Suprapubic skin (tissue), 4 donors: ENCODE measurements at regions not wholly inside any gene's neighbourhood (a gene's known extent, or its start where the extent isn't known, plus 50 kb on each side); places are given as distances from the start of the nearest gene placed in this dataset.

Source experiments
- DNase-seq, 2 donors: peaks; one replicate each; pipeline ENCODE4 v3.0.0-alpha.2; 2019; ENCODE audit warnings: low spot score in 2 of 2
- H3K27ac ChIP-seq: fragments of 200-600 bp; sonication (generic); one replicate; pipeline ENCODE4 v1.5.1; 2019
- H3K27me3 ChIP-seq: fragments of 200-600 bp; sonication (generic); one replicate; pipeline ENCODE4 v1.5.1; 2019
- H3K36me3 ChIP-seq: fragments of 200-600 bp; sonication (generic); one replicate; pipeline ENCODE4 v1.5.1; 2019
- H3K4me1 ChIP-seq: fragments of 200-600 bp; sonication (generic); one replicate; pipeline ENCODE4 v1.5.1; 2019
- H3K4me3 ChIP-seq: fragments of 200-600 bp; sonication (generic); one replicate; pipeline ENCODE4 v1.5.1; 2019; ENCODE audit warnings: mild to moderate bottlenecking
- H3K9me3 ChIP-seq: fragments of 200-600 bp; sonication (generic); one replicate; pipeline ENCODE4 v1.5.1; 2019
- EP300 ChIP-seq: sonication (generic); formaldehyde crosslinking; IDR thresholded peaks from one replicate; pipeline ENCODE4 v1.6.1; 2017; ENCODE audit warnings: antibody characterized with exemption
- POLR2A ChIP-seq, 2 donors: fragments of 450-650 bp; IDR thresholded peaks; one replicate each; pipeline ENCODE4 v1.6.1; 2017; ENCODE audit warnings: antibody characterized with exemption in 2 of 2, mild to moderate bottlenecking in 2 of 2, moderate library complexity in 2 of 2
- POLR2AphosphoS5 ChIP-seq, 3 donors: sonication (generic); formaldehyde crosslinking; IDR thresholded peaks; one replicate each; pipeline ENCODE4 v1.6.1; 2017; ENCODE audit warnings: antibody characterized with exemption in 3 of 3
- WGBS: methylation state at CpG from one replicate; pipeline ENCODE4 v1.1.5; 2018; 5-methylcytosine and 5-hydroxymethylcytosine counted together
- TF ChIP-seq, protein P1 (sequence below), 2 donors: fragments of 200-600 bp in 1 of 2; fragments of 450-650 bp in 1 of 2; sonication (generic) in 1 of 2; IDR thresholded peaks; one replicate each; pipeline ENCODE4 v1.5.1; 2016 to 2019; ENCODE audit warnings: antibody characterized with exemption in 2 of 2, mild to moderate bottlenecking in 1 of 2, moderate library complexity in 1 of 2

GRCh38 chr2:883260-883802 lies 67.3 kb upstream of the SNTG2 start:
- no peak for DNase-seq
- WGBS = 82% methylated on average over 14 of the region's 14 CpGs
- H3K4me1 ChIP-seq = no peaks in the 10 kb centered on the region
- H3K36me3 ChIP-seq = no peaks in the 10 kb centered on the region
- H3K4me3 ChIP-seq = no peak overlapping the region
- H3K9me3 ChIP-seq = no peaks in the 10 kb centered on the region
- TF ChIP-seq, protein P1, sequence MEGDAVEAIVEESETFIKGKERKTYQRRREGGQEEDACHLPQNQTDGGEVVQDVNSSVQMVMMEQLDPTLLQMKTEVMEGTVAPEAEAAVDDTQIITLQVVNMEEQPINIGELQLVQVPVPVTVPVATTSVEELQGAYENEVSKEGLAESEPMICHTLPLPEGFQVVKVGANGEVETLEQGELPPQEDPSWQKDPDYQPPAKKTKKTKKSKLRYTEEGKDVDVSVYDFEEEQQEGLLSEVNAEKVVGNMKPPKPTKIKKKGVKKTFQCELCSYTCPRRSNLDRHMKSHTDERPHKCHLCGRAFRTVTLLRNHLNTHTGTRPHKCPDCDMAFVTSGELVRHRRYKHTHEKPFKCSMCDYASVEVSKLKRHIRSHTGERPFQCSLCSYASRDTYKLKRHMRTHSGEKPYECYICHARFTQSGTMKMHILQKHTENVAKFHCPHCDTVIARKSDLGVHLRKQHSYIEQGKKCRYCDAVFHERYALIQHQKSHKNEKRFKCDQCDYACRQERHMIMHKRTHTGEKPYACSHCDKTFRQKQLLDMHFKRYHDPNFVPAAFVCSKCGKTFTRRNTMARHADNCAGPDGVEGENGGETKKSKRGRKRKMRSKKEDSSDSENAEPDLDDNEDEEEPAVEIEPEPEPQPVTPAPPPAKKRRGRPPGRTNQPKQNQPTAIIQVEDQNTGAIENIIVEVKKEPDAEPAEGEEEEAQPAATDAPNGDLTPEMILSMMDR (IDR thresholded peaks at IDR 0.05) = no peak
- H3K27ac ChIP-seq = no peak overlapping the region
- peaks cover 44% of the 10 kb centered on the region for H3K27me3 ChIP-seq

DNA sequence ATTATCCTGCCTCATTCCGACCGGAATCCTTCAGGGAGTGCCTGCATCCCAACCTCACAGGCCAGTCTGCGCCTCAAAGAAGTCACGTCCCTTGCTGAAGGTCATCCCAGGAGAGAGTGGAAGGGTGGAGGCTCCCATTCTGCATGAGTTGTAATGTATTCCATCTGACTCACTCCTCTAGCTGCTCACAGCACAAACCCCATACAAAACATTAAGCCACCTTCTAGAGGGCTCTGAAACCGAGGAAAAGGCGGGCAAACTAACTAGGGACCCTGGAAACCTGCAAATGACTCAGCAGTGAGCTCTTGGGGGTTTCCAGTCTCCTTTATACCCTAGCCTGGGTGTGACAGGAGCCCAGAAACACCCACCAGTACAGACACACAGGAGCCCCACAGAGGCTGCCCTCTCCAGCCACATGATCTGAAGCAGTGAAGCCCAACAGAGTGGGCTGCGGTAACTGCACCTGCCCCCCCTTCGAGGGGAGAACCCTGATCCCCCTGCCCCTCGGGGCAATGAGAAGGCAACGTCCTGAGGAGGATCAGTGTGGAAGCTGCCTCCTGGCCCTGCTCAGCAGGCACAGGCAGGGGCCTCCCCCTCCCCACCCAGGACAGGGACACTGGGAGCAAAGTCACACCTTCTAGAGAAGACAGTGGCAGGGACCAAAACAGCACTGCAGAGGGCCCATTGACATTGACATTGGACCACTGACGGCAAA lies 69.3 kb upstream of the SNTG2 start:
- peak in 1 of 2 donors; percentile 57 for DNase-seq
- Histone ChIP-seq H3K9me3 (no peaks in the 10 kb centered on the region), H3K36me3 (no peaks in the 10 kb centered on the region), H3K27me3 (peaks cover 43% of the 10 kb centered on the region), H3K27ac (no peak overlapping the region), H3K4me1 (no peaks in the 10 kb centered on the region), H3K4me3 (no peak overlapping the region)
- no peak for TF ChIP-seq POLR2AphosphoS5 (IDR thresholded peaks at IDR 0.05)
- no peak for TF ChIP-seq EP300
- TF ChIP-seq, protein P1 (IDR thresholded peaks at IDR 0.05) = no peak
- no peak for TF ChIP-seq POLR2A (IDR thresholded peaks at IDR 0.05)
- WGBS = 83% methylated on average over 6 of the region's 11 CpGs

- H3K36me3 ChIP-seq = no peaks in the 10 kb centered on the region
- WGBS = 90% methylated on average over 26 of the region's 29 CpGs
- TF ChIP-seq POLR2AphosphoS5 (IDR thresholded peaks at IDR 0.05) = no peak
- TF ChIP-seq, protein P1 (IDR thresholded peaks at IDR 0.05) = no peak
- no peak for TF ChIP-seq EP300
- TF ChIP-seq POLR2A (IDR thresholded peaks at IDR 0.05) = no peak
- no peaks in the 10 kb centered on the region for H3K9me3 ChIP-seq
- no peaks in the 10 kb centered on the region for H3K4me1 ChIP-seq
- no peak overlapping the region for H3K4me3 ChIP-seq
- DNase-seq = peak in 1 of 2 donors; percentile 65
- H3K27me3 ChIP-seq = peaks cover 36% of the 10 kb centered on the region
- no peak overlapping the region for H3K27ac ChIP-seq
These were observed 70.3 kb upstream of the SNTG2 start for GRCh38 chr2:880201-880970.

DNA sequence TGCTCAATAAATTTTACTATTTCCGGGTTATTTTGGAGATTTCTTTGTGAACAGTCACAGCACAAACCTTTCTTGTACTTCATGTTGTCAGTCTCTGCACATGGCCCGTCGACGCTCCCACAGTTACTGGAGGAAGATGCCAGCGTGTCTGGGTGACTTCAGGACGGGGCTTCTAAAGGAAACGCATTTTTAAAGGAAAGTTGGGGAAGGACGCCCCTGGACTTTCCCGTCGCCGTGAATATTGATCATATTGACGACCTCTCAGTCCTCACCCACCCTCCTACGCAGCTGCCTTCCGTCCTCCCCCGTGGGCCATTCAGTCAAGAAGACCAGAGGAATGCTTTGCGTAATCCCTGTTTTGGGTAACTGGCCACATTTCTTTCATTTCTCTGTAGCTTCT lies 71.1 kb upstream of the SNTG2 start:
- Histone ChIP-seq H3K4me1 (no peaks in the 10 kb centered on the region), H3K27ac (no peak overlapping the region), H3K27me3 (peaks cover 28% of the 10 kb centered on the region), H3K4me3 (no peak overlapping the region), H3K36me3 (no peaks in the 10 kb centered on the region), H3K9me3 (no peaks in the 10 kb centered on the region)
- 92% methylated on average over 16 of the region's 16 CpGs for WGBS
- no peak for TF ChIP-seq EP300
- TF ChIP-seq POLR2A (IDR thresholded peaks at IDR 0.05) = no peak
- no peak for TF ChIP-seq POLR2AphosphoS5 (IDR thresholded peaks at IDR 0.05)
- TF ChIP-seq, protein P1 (IDR thresholded peaks at IDR 0.05) = no peak
- DNase-seq = peak in 1 of 2 donors; percentile 60
